Breast epithelium (tissue), 4 donors: ENCODE measurements at regions not wholly inside any gene's neighbourhood (a gene's known extent, or its start where the extent isn't known, plus 50 kb on each side); places are given as distances from the start of the nearest gene placed in this dataset.

ENCODE experiments used
- DNase-seq, 2 donors: peaks; one replicate each; pipeline ENCODE4 v3.0.0-alpha.2; 2019; ENCODE audit warnings: low spot score in 2 of 2
- H3K27ac ChIP-seq, 2 donors: fragments of 200-600 bp; sonication (generic) in 1 of 2; one replicate each; pipeline ENCODE4 v1.5.1; 2016 to 2019; ENCODE audit warnings: mild to moderate bottlenecking in 1 of 2
- H3K27me3 ChIP-seq, 2 donors: fragments of 200-600 bp; sonication (generic) in 1 of 2; one replicate each; pipeline versions ENCODE4 v1.5.1 to v1.6.0; 2017 to 2019; ENCODE audit warnings: control low read depth in 1 of 2, mild to moderate bottlenecking in 1 of 2
- H3K36me3 ChIP-seq: fragments of 200-600 bp; one replicate; pipeline ENCODE4 v1.5.1; 2019
- H3K4me1 ChIP-seq, 2 donors: fragments of 200-600 bp; sonication (generic); one replicate each; pipeline ENCODE4 v1.5.1; 2016 to 2019; ENCODE audit warnings: control low read depth in 1 of 2
- H3K4me3 ChIP-seq, 3 donors: fragments of 200-600 bp; sonication (generic); 1 replicate in 2 of 3; 2 replicates in 1 of 3; pipeline ENCODE4 v1.5.1; 2016 to 2019; ENCODE audit warnings: mild to moderate bottlenecking in 3 of 3, moderate library complexity in 2 of 3
- H3K9me3 ChIP-seq, 2 donors: fragments of 200-600 bp; sonication (generic) in 1 of 2; one replicate each; pipeline ENCODE4 v1.5.1; 2016 to 2019; ENCODE audit warnings: control low read depth in 1 of 2
- CTCF ChIP-seq, 3 donors: fragments of 450-650 bp; IDR thresholded peaks; one replicate each; pipeline ENCODE4 v1.5.1; 2016 to 2017; ENCODE audit warnings: antibody characterized with exemption in 3 of 3, mild to moderate bottlenecking in 3 of 3, moderate library complexity in 3 of 3
- POLR2A ChIP-seq: fragments of 450-650 bp; IDR thresholded peaks from one replicate; pipeline ENCODE4 v1.6.1; 2016; ENCODE audit warnings: antibody characterized with exemption, mild to moderate bottlenecking, moderate library complexity
- POLR2AphosphoS5 ChIP-seq, 3 donors: sonication (generic); formaldehyde crosslinking; IDR thresholded peaks; one replicate each; pipeline ENCODE4 v1.6.1; 2017; ENCODE audit warnings: antibody characterized with exemption in 3 of 3
- intact Hi-C: fragments of 100-400 bp; cut with DNase I; formaldehyde crosslinking; loops from one replicate; pipeline ENCODE4 v1.15.1; 2023; ENCODE audit warnings: low total_unique reads

- DNase-seq, result no peak
- Histone ChIP-seq H3K9me3 (no peaks in the 10 kb centered on the region), H3K4me3 (no peak overlapping the region), H3K36me3 (no peaks in the 10 kb centered on the region), H3K4me1 (no peaks in the 10 kb centered on the region), H3K27me3 (no peaks in the 10 kb centered on the region), H3K27ac (no peak overlapping the region)
- TF ChIP-seq POLR2AphosphoS5 (IDR thresholded peaks at IDR 0.05), result no peak
- TF ChIP-seq POLR2A, result no peak
- intact Hi-C loops, result no loop called here
Observed at GRCh38 chr20:60314727-60315126, 356.5 kb downstream of the CDH26 start.

- H3K36me3 ChIP-seq, result no peaks in the 10 kb centered on the region
- intact Hi-C loops, result no loop called here
- no peak for DNase-seq
- no peak overlapping the region for H3K4me3 ChIP-seq
- TF ChIP-seq POLR2AphosphoS5 (IDR thresholded peaks at IDR 0.05) (no peak), CTCF (IDR thresholded peaks at IDR 0.05) (no peak), POLR2A (no peak)
- no peaks in the 10 kb centered on the region for H3K9me3 ChIP-seq
- H3K4me1 ChIP-seq, result no peaks in the 10 kb centered on the region
- no peak overlapping the region for H3K27ac ChIP-seq
- no peaks in the 10 kb centered on the region for H3K27me3 ChIP-seq
Observed at GRCh38 chr20:60316476-60317158, 358.4 kb downstream of the CDH26 start.

- H3K4me3 ChIP-seq, result no peak overlapping the region
- H3K27me3 ChIP-seq, result no peaks in the 10 kb centered on the region
- TF ChIP-seq POLR2A, result no peak
- no peak for TF ChIP-seq POLR2AphosphoS5 (IDR thresholded peaks at IDR 0.05)
- no peak for TF ChIP-seq CTCF (IDR thresholded peaks at IDR 0.05)
- no peaks in the 10 kb centered on the region for H3K4me1 ChIP-seq
- intact Hi-C loops, result no loop called here
- H3K36me3 ChIP-seq, result no peaks in the 10 kb centered on the region
- H3K9me3 ChIP-seq, result no peaks in the 10 kb centered on the region
- no peak for DNase-seq
- no peak overlapping the region for H3K27ac ChIP-seq
Observed at GRCh38 chr20:60317401-60317800, 359.2 kb downstream of the CDH26 start.

- H3K9me3 ChIP-seq, result no peaks in the 10 kb centered on the region
- no peaks in the 10 kb centered on the region for H3K27me3 ChIP-seq
- H3K27ac ChIP-seq, result no peak overlapping the region
- DNase-seq, result no peak
- no peak for TF ChIP-seq POLR2AphosphoS5 (IDR thresholded peaks at IDR 0.05)
- no peak for TF ChIP-seq CTCF (IDR thresholded peaks at IDR 0.05)
- no peak for TF ChIP-seq POLR2A
- H3K4me1 ChIP-seq, result no peaks in the 10 kb centered on the region
- H3K36me3 ChIP-seq, result no peaks in the 10 kb centered on the region
- no peak overlapping the region for H3K4me3 ChIP-seq
- intact Hi-C loops, result no loop called here
Observed at GRCh38 chr20:60321601-60322000, 363.4 kb downstream of the CDH26 start.

- TF ChIP-seq CTCF (IDR thresholded peaks at IDR 0.05) (no peak), POLR2AphosphoS5 (IDR thresholded peaks at IDR 0.05) (no peak), POLR2A (no peak)
- no peaks in the 10 kb centered on the region for H3K27me3 ChIP-seq
- H3K27ac ChIP-seq, result no peak overlapping the region
- intact Hi-C loops, result no loop called here
- no peaks in the 10 kb centered on the region for H3K4me1 ChIP-seq
- no peaks in the 10 kb centered on the region for H3K9me3 ChIP-seq
- no peak for DNase-seq
- no peak overlapping the region for H3K4me3 ChIP-seq
- H3K36me3 ChIP-seq, result no peaks in the 10 kb centered on the region
Observed at GRCh38 chr20:60326821-60327220, 368.6 kb downstream of the CDH26 start.
